Ectodermal cell (in vitro differentiated cells): ENCODE measurements at regions not wholly inside any gene's neighbourhood (a gene's known extent, or its start where the extent isn't known, plus 50 kb on each side); places are given as distances from the start of the nearest gene placed in this dataset.
"Not testable (repeated sequence)": the region's sequence is repeated elsewhere in the genome, so short reads cannot be mapped to it uniquely, and the experiment has no call there.

Source experiments
- H3K27ac ChIP-seq: 2 replicates; pipeline ENCODE4 v1.7.0; 2013; ENCODE audit warnings: mild to moderate bottlenecking, low read depth, low read length; ENCODE audit not compliant: insufficient read depth, poor library complexity, severe bottlenecking
- H3K27me3 ChIP-seq: 2 replicates; pipeline ENCODE4 v1.7.0; 2013; ENCODE audit warnings: mild to moderate bottlenecking, low read length; ENCODE audit not compliant: insufficient read depth, control insufficient read depth, poor library complexity, severe bottlenecking
- H3K36me3 ChIP-seq: one replicate; pipeline ENCODE4 v1.7.0; 2013; ENCODE audit warnings: low read length; ENCODE audit not compliant: control insufficient read depth, insufficient read depth
- H3K4me1 ChIP-seq: one replicate; pipeline ENCODE4 v1.7.0; 2013; ENCODE audit warnings: low read length; ENCODE audit not compliant: control insufficient read depth, insufficient read depth
- H3K4me3 ChIP-seq: 2 replicates; pipeline ENCODE4 v1.7.0; 2013; ENCODE audit warnings: low read depth, low read length, control low read depth; ENCODE audit not compliant: insufficient read depth
- H3K9me3 ChIP-seq: 2 replicates; pipeline ENCODE4 v1.7.0; 2013; ENCODE audit warnings: mild to moderate bottlenecking, low read length, moderate library complexity; ENCODE audit not compliant: control insufficient read depth
- WGBS, 2 experiments: methylation state at CpG; one replicate each; pipeline ENCODE4 v1.1.7; 2013; ENCODE audit warnings: missing lambda C conversion rate in 2 of 2; 5-methylcytosine and 5-hydroxymethylcytosine counted together

DNA sequence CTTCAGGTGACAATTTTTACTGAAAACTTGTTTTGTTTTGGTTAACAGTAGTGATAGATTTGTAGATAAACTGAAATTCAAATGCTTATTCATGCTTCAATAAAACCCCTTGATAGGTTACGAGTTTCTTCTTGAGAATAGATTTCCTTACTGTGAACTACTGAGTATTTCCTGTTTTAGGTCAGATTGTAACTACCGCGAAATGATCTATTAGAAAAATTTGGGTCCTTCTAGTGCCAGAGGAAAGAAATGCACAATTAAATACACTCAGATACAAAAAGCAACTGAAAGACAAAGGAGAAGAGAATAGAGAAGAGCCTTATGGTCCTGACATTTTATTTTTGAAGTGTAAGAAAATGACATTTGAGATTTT is 251.7 kb upstream of the TBL1XR1 start:
- Histone ChIP-seq H3K4me1 (peaks cover 22% of the 10 kb centered on the region), H3K27ac (no peak overlapping the region), H3K27me3 (no peaks in the 10 kb centered on the region), H3K9me3 (no peaks in the 10 kb centered on the region), H3K4me3 (no peak overlapping the region), H3K36me3 (no peaks in the 10 kb centered on the region)
- WGBS, 2 experiments, result 98 to 100% methylated on average over 2 to 3 of the region's 3 CpGs

DNA sequence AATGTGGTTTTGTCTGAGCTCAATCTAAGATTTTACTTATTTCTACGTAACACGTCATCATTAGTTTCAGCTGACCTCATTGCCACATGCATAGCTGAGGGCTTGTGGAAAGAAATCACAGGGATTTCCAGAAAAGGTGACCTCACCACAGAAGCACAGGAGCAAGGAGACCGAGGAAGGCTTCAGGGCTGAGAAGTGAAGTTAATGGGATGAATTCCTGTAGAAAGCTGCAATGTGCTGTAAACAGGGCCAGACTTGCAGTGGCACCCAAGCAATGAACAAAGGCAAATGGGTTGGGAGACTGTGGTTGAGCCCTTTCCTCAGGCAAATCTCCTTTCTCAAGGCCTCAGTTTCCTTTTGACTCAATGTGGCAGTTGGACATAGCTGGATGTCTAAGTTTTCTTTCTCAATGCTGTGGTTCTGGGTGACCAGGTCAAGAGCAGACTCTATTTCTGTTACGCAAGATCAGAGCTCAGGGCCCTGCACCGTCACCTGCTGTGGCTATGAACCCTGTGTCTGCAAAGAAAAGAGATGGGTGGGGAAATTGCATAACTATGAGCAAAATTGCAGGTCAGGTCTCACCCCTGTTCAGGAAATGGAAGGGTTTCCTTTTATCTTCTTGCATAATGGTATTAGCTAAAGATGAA is 252.2 kb upstream of the TBL1XR1 start:
- Histone ChIP-seq H3K27me3 (no peaks in the 10 kb centered on the region), H3K4me3 (no peak overlapping the region), H3K36me3 (no peaks in the 10 kb centered on the region), H3K4me1 (peaks cover 22% of the 10 kb centered on the region), H3K9me3 (no peaks in the 10 kb centered on the region), H3K27ac (no peak overlapping the region)
- WGBS, 2 experiments, result 96 to 97% methylated on average over 5 of the region's 5 CpGs

- no peak overlapping the region for H3K4me3 ChIP-seq
- H3K4me1 ChIP-seq, result peaks cover 22% of the 10 kb centered on the region
- no peaks in the 10 kb centered on the region for H3K27me3 ChIP-seq
- H3K27ac ChIP-seq, result peak overlapping the region; percentile 51
- no peaks in the 10 kb centered on the region for H3K9me3 ChIP-seq
- 82 to 83% methylated on average over 5 to 8 of the region's 8 CpGs for WGBS, 2 experiments
- H3K36me3 ChIP-seq, result no peaks in the 10 kb centered on the region
These were observed 254.0 kb upstream of the TBL1XR1 start for GRCh38 chr3:177451301-177451750.

- H3K9me3 ChIP-seq, result no peaks in the 10 kb centered on the region
- H3K36me3 ChIP-seq, result no peaks in the 10 kb centered on the region
- H3K4me3 ChIP-seq, result no peak overlapping the region
- no peaks in the 10 kb centered on the region for H3K27me3 ChIP-seq
- H3K4me1 ChIP-seq, result peaks cover 22% of the 10 kb centered on the region
- 81 to 82% methylated on average over 5 of the region's 5 CpGs for WGBS, 2 experiments
- H3K27ac ChIP-seq, result peak overlapping the region; percentile 51
These were observed 254.9 kb upstream of the TBL1XR1 start for GRCh38 chr3:177451864-177452830.

GRCh38 chr3:177452831-177453450 is 255.7 kb upstream of the TBL1XR1 start:
- no peaks in the 10 kb centered on the region for H3K36me3 ChIP-seq
- no peaks in the 10 kb centered on the region for H3K27me3 ChIP-seq
- 89 to 96% methylated on average over 6 of the region's 6 CpGs for WGBS, 2 experiments
- no peaks in the 10 kb centered on the region for H3K9me3 ChIP-seq
- H3K4me1 ChIP-seq, result peaks cover 22% of the 10 kb centered on the region
- peak overlapping the region; percentile 13 for H3K27ac ChIP-seq
- H3K4me3 ChIP-seq, result no peak overlapping the region

- H3K27ac ChIP-seq, result no peak overlapping the region
- no peak overlapping the region for H3K4me3 ChIP-seq
- H3K4me1 ChIP-seq, result peaks cover 22% of the 10 kb centered on the region
- H3K27me3 ChIP-seq, result no peaks in the 10 kb centered on the region
- WGBS, 2 experiments, result 78 to 100% methylated on average over 1 to 2 of the region's 2 CpGs
- H3K36me3 ChIP-seq, result no peaks in the 10 kb centered on the region
- H3K9me3 ChIP-seq, result no peaks in the 10 kb centered on the region
These were observed 256.2 kb upstream of the TBL1XR1 start for GRCh38 chr3:177453451-177453844.

DNA sequence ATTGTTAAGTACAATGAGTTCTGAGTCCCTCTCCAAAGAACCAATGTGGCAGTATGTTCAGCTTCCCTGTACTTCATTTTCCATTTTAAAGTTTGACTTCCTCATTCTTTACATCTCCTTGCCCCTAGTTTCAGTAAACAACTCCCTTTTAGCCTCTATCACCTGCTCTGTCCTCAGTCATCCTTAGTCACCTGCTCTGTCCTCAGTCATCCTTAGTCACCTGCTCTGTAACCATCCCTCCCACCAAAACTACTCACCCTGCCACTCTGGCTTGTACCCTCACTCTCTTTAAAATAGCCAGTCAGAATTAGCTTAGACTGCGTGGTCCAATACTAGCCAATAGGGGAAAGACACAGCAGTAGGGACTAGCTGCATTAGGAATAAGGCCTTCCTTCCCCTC is 259.9 kb upstream of the TBL1XR1 start:
- H3K27me3 ChIP-seq, H3K4me3 ChIP-seq, H3K36me3 ChIP-seq, H3K27ac ChIP-seq, H3K9me3 ChIP-seq: not testable (repeated sequence)
- H3K4me1 ChIP-seq, result peaks cover 15% of the 10 kb centered on the region
- 96% methylated on average over 1 of the region's 1 CpG for WGBS, 2 experiments

DNA sequence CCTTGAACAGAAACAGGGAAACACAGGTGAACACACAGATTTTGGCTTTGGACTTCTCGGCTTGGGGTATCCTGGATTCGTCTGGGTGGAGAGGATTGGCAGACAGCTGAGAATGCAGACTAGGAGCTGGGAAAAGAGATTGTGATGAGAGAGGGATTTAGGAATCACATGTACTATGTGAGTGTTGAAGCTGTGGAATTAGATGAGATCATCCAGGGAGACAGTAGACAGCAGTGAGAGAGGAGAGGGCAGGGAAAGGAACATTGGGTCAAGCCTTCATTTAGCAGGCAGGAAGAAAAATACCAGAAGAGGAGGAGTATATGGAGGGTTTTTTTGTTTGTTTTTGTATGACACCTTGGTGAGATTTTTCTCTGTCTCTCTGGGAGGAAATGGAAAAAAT is 262.1 kb upstream of the TBL1XR1 start:
- Histone ChIP-seq H3K27ac (no peak overlapping the region), H3K4me3 (no peak overlapping the region), H3K4me1 (peaks cover 7% of the 10 kb centered on the region), H3K36me3 (no peaks in the 10 kb centered on the region), H3K9me3 (no peaks in the 10 kb centered on the region), H3K27me3 (no peaks in the 10 kb centered on the region)
- WGBS, 2 experiments, result 91 to 92% methylated on average over 2 of the region's 2 CpGs

DNA sequence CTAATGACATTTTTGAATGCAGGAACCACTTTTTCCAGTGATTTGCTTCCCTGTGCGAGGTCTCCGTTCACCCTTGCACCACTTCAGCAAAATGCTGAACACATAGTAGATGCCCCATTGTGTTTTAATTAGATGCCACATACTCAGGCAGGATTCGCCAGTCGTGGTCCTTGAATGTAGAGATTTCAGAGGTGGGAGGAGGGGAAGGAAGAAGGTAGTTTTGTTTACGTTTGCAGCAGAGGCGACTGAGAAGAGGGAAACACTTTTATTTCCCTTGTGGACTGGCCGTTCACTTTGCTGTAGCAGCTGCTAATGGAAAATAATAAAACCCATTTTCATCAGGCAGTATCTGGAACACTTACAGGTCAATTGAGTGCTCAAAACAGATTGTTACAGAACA is 262.8 kb upstream of the TBL1XR1 start:
- no peaks in the 10 kb centered on the region for H3K36me3 ChIP-seq
- 35 to 45% methylated on average over 7 of the region's 7 CpGs for WGBS, 2 experiments
- H3K27me3 ChIP-seq, result no peaks in the 10 kb centered on the region
- H3K4me3 ChIP-seq, result no peak overlapping the region
- H3K9me3 ChIP-seq, result no peaks in the 10 kb centered on the region
- H3K27ac ChIP-seq, result no peak overlapping the region
- H3K4me1 ChIP-seq, result peaks cover 7% of the 10 kb centered on the region

DNA sequence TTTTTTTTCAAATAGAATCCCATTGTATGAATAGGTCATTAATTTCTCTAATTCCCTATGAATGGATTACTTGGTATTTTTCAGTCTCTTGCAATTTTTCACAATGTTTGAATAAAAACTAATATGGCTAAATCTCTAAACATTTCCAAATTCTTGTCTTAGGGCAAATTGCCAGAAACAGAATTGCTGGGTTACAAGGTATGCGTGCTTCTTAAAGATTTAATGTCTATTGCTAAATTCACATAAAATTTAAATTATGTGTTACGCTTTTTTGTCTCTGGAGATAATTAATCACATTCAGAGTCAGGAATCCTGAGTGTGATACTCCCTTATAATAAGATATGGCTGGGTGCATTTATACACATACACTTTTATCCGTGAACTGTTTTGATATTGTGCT is 264.5 kb upstream of the TBL1XR1 start:
- H3K9me3 ChIP-seq, result no peaks in the 10 kb centered on the region
- no peak overlapping the region for H3K4me3 ChIP-seq
- no peaks in the 10 kb centered on the region for H3K36me3 ChIP-seq
- H3K27ac ChIP-seq, result no peak overlapping the region
- no peaks in the 10 kb centered on the region for H3K27me3 ChIP-seq
- 100% methylated on average over 2 to 3 of the region's 3 CpGs for WGBS, 2 experiments
- H3K4me1 ChIP-seq, result peaks cover 7% of the 10 kb centered on the region
